ENCODE measurements at regions not wholly inside any gene's neighbourhood (a gene's known extent, or its start where the extent isn't known, plus 50 kb on each side); places are given as distances from the start of the nearest gene placed in this dataset.
"Not testable (repeated sequence)": the region's sequence is repeated elsewhere in the genome, so short reads cannot be mapped to it uniquely, and the experiment has no call there.

GRCh38 chr18:76715012-76715610 lies 107.2 kb upstream of the ZNF236 start:
- no peak for DNase-seq

- no peak for DNase-seq
Measured at GRCh38 chr18:76713432-76713831, 108.9 kb upstream of the ZNF236 start.

- no peak for DNase-seq
Measured at GRCh38 chr18:76712511-76713140, 109.7 kb upstream of the ZNF236 start.

GRCh38 chr18:76710646-76711520 lies 111.5 kb upstream of the ZNF236 start:
- DNase-seq = no peak

- DNase-seq = peak; percentile 51
Measured at GRCh38 chr18:76709659-76710645, 112.4 kb upstream of the ZNF236 start.

- DNase-seq = no peak
Measured at GRCh38 chr18:76708722-76709353, 113.5 kb upstream of the ZNF236 start.

- DNase-seq = no peak
Measured at GRCh38 chr18:76708071-76708721, 114.2 kb upstream of the ZNF236 start.

GRCh38 chr18:76707534-76707933 lies 114.8 kb upstream of the ZNF236 start:
- no peak for DNase-seq

GRCh38 chr18:76704589-76704988 lies 117.8 kb upstream of the ZNF236 start:
- DNase-seq = not testable (repeated sequence)

- DNase-seq = no peak
Measured at GRCh38 chr18:76699923-76700322, 122.4 kb upstream of the ZNF236 start.

- DNase-seq = no peak
Measured at GRCh38 chr18:76697441-76697901, 124.9 kb upstream of the ZNF236 start.

- DNase-seq = no peak
Measured at GRCh38 chr18:76691800-76692199, 130.6 kb upstream of the ZNF236 start.

- DNase-seq = no peak
Measured at GRCh38 chr18:76689646-76690264, 132.6 kb upstream of the ZNF236 start.

- no peak for DNase-seq
Measured at GRCh38 chr18:76688724-76689472, 133.5 kb upstream of the ZNF236 start.

GRCh38 chr18:76687304-76687962 lies 134.9 kb upstream of the ZNF236 start:
- no peak for DNase-seq

GRCh38 chr18:76686737-76687231 lies 135.6 kb upstream of the ZNF236 start:
- peak; percentile 59 for DNase-seq

- no peak for DNase-seq
Measured at GRCh38 chr18:76685860-76686259, 136.5 kb upstream of the ZNF236 start.

GRCh38 chr18:76685402-76685801 lies 137.0 kb upstream of the ZNF236 start:
- DNase-seq = no peak

GRCh38 chr18:76684265-76684664 lies 138.1 kb upstream of the ZNF236 start:
- no peak for DNase-seq

All from NCI-H2107 (cell line).